ENCODE measurements at regions not wholly inside any gene's neighbourhood (a gene's known extent, or its start where the extent isn't known, plus 50 kb on each side); places are given as distances from the start of the nearest gene placed in this dataset.

DNA sequence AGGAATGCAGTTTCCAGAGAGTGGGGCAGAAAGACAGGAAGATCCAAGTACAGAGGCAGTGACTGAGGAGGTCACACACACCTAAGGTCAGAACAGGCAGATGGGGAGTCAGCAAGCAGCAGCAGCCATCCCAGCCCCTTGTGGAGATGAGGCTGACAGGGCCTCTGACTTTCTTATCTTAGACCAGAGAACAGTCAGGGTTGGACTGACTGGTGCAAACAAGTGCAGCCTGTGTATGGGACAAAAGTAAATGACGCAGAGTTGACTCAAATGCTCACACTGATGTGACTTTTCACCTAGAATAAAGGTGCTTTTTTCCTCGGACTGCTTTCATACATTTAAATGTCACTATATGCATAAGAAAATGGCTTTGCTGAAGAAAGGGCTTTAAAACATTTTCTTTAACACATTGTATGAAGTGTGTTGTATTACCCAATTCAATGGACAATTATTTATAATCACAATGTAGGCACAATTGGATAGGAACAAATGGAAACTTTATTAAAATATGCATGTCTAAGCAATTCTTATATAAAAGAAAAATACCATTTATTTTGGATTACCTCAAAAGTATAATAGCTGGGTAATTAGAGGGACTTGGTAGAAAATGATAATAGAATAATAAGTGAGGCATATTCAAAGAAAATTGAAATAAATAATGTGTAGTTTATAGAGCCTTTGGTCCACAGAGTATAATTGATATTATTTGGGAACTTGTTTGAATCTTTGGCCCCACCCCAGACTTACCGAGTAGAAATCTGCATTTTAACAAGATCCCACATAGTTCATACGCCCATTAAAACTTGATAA lies 1321.5 kb upstream of the CELF4 start:
- H3K4me1 ChIP-seq = no peaks in the 10 kb centered on the region
- DNase-seq = no peak
- intact Hi-C loops (cut with DNase I) = no loop called here
- no peaks in the 10 kb centered on the region for H3K27me3 ChIP-seq (ENCODE audit: low read depth)
- no peak for ATAC-seq
- H3K4me3 ChIP-seq = no peak overlapping the region
- H3K9me3 ChIP-seq = no peaks in the 10 kb centered on the region
- no peaks in the 10 kb centered on the region for H3K36me3 ChIP-seq
- TF ChIP-seq, protein P1, sequence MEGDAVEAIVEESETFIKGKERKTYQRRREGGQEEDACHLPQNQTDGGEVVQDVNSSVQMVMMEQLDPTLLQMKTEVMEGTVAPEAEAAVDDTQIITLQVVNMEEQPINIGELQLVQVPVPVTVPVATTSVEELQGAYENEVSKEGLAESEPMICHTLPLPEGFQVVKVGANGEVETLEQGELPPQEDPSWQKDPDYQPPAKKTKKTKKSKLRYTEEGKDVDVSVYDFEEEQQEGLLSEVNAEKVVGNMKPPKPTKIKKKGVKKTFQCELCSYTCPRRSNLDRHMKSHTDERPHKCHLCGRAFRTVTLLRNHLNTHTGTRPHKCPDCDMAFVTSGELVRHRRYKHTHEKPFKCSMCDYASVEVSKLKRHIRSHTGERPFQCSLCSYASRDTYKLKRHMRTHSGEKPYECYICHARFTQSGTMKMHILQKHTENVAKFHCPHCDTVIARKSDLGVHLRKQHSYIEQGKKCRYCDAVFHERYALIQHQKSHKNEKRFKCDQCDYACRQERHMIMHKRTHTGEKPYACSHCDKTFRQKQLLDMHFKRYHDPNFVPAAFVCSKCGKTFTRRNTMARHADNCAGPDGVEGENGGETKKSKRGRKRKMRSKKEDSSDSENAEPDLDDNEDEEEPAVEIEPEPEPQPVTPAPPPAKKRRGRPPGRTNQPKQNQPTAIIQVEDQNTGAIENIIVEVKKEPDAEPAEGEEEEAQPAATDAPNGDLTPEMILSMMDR (IDR thresholded peaks at IDR 0.05) = no peak
- no peak overlapping the region for H3K27ac ChIP-seq

DNA sequence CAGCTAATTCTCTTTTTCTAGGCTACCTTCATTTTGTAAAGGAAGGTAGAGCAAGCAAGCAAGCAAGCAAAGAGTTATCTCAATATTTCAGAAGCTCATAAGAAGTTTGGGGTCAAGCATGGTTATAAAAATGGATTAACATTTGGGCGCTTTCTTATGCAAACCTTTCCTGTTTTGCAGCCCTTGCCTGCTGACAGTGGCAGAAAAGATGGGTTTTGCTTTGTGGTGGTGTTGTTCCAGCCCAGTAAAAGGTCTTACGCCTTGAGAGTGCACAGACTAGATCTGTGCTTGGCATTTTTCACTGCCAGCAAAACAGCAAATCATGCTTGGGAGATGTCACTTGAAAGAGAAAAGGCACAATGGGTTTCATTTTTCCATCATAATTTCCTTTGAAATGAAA lies 1320.6 kb upstream of the CELF4 start:
- intact Hi-C loops (cut with DNase I) = no loop called here
- ATAC-seq (no peak), DNase-seq (no peak)
- TF ChIP-seq, protein P1 (IDR thresholded peaks at IDR 0.05) = no peak
- no peaks in the 10 kb centered on the region for H3K27me3 ChIP-seq (ENCODE audit: low read depth)
- no peak overlapping the region for H3K27ac ChIP-seq
- H3K4me1 ChIP-seq = no peaks in the 10 kb centered on the region
- H3K36me3 ChIP-seq = no peaks in the 10 kb centered on the region
- H3K9me3 ChIP-seq = no peaks in the 10 kb centered on the region
- no peak overlapping the region for H3K4me3 ChIP-seq

DNA sequence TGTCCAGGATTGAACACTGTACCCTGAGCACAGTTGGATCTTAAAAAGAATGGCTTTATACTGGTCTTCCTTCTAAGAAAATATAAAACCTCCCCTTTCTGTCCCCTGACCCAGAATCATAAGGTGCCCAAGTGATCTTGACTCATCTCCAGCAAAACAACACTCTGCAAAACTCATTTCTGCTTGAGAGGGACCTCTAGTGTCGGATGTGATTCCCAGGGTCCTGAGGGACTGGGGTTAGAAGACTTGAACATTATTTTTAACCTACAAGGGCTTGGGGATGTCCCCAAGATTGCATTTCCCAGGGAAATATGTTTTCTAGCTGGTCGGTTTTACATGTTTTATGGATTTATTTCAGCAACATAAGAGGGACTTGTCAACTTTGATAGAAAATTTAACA lies 1318.5 kb upstream of the CELF4 start:
- no peak for DNase-seq
- no peaks in the 10 kb centered on the region for H3K36me3 ChIP-seq
- no peaks in the 10 kb centered on the region for H3K9me3 ChIP-seq
- H3K4me3 ChIP-seq = no peak overlapping the region
- ATAC-seq = no peak
- intact Hi-C loops (cut with DNase I) = no loop called here
- no peaks in the 10 kb centered on the region for H3K4me1 ChIP-seq
- H3K27me3 ChIP-seq (ENCODE audit: low read depth) = no peaks in the 10 kb centered on the region
- TF ChIP-seq, protein P1 (IDR thresholded peaks at IDR 0.05) = no peak
- H3K27ac ChIP-seq = no peak overlapping the region

DNA sequence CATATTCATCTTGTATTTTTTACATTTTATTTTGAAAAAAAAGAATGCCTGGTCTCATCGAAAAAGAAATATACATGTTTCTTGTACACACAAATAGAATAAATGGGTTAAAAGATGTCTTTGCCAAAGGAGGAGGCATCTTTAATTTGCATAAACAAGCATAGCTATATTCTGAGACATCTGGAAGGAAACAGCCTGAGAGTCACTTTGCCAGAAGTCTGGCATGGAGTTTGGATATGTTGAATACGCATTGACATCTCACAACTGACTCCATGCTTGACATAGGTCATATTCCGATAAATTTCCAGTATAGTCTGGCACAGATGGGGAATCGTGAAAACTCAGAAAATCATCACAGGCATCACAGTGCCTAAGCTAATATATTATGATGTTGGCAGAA lies 1317.5 kb upstream of the CELF4 start:
- TF ChIP-seq, protein P1 (IDR thresholded peaks at IDR 0.05) = no peak
- Histone ChIP-seq H3K27me3 (ENCODE audit: low read depth) (no peaks in the 10 kb centered on the region), H3K4me1 (no peaks in the 10 kb centered on the region), H3K36me3 (no peaks in the 10 kb centered on the region), H3K4me3 (no peak overlapping the region), H3K9me3 (no peaks in the 10 kb centered on the region), H3K27ac (no peak overlapping the region)
- intact Hi-C loops (cut with DNase I) = no loop called here
- DNase-seq = no peak
- no peak for ATAC-seq

- TF ChIP-seq, protein P1 (IDR thresholded peaks at IDR 0.05) = no peak
- ATAC-seq = no peak
- Histone ChIP-seq H3K9me3 (no peaks in the 10 kb centered on the region), H3K4me1 (no peaks in the 10 kb centered on the region), H3K27me3 (ENCODE audit: low read depth) (no peaks in the 10 kb centered on the region), H3K27ac (no peak overlapping the region), H3K36me3 (no peaks in the 10 kb centered on the region), H3K4me3 (no peak overlapping the region)
- no peak for DNase-seq
- intact Hi-C loops (cut with DNase I) = no loop called here
Measured at GRCh38 chr18:38879871-38880270, 1314.3 kb upstream of the CELF4 start.
